ENCODE measurements at regions not wholly inside any gene's neighbourhood (a gene's known extent, or its start where the extent isn't known, plus 50 kb on each side); places are given as distances from the start of the nearest gene placed in this dataset.

DNA sequence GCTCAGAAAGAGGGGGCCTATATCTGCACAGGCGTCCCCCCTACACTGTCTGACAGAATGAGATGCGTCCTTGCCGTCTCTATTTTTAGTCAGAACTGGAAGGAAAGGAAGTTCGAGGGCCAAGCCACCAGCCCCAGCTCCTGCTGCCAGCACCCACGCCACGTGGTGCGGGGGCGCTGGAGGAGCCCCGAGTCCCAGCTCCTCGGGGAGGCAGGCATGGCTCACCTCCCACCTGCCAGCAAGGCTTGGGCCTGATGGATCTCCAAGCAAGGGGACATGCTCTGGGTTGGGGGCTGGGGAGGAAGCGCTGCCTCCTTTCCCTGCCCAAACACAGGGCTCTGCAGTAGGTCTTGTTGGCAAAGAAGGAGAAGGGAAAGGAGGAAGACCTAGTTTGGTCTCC, 80.3 kb upstream of the ARAP3 start:
- Histone ChIP-seq H3K27me3 (peaks cover 0 to 38% (median 16%) of the 10 kb centered on the region in 3 donors), H3K4me3 (no peak overlapping the region), H3K4me1 (no peaks in the 10 kb centered on the region), H3K36me3 (no peaks in the 10 kb centered on the region), H3K27ac (no peak overlapping the region), H3K9me3 (no peaks in the 10 kb centered on the region)
- WGBS, 2 donors: 55 to 77% methylated on average over 11 of the region's 11 CpGs
- TF ChIP-seq POLR2AphosphoS5 (IDR thresholded peaks at IDR 0.05) (no peak), EP300 (IDR thresholded peaks at IDR 0.05) (no peak), CTCF (IDR thresholded peaks at IDR 0.05) (no peak), POLR2A (IDR thresholded peaks at IDR 0.05) (no peak)
- DNase-seq: no peak
- intact Hi-C loops (cut with DNase I): no loop called here

DNA sequence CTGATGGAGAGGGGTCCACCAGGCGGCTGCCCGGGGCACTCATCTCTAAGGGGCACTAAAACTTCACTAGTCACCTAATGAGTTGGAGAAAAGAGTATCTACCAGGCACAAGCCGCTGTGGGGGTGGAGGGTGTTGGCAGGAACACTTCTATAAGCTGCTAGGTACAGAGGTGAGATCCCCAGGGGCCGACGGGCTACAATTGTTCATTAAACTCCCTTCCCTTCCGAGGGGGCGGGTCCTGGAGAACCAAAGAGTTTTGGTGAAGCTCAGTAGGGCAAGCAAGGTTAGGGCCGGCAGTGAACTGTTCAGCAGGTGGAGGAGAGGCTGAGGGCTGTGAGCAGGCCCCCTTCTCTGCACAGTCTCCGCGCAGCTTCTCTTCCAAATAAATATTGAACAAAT, 78.7 kb upstream of the ARAP3 start:
- Histone ChIP-seq H3K4me3 (no peak overlapping the region), H3K4me1 (no peaks in the 10 kb centered on the region), H3K27me3 (peaks cover 0 to 48% (median 16%) of the 10 kb centered on the region in 3 donors), H3K36me3 (no peaks in the 10 kb centered on the region), H3K27ac (no peak overlapping the region), H3K9me3 (no peaks in the 10 kb centered on the region)
- intact Hi-C loops (cut with DNase I): no loop called here
- no peak for DNase-seq
- TF ChIP-seq EP300 (IDR thresholded peaks at IDR 0.05): no peak
- TF ChIP-seq POLR2AphosphoS5 (IDR thresholded peaks at IDR 0.05): no peak
- no peak for TF ChIP-seq POLR2A (IDR thresholded peaks at IDR 0.05)
- no peak for TF ChIP-seq CTCF (IDR thresholded peaks at IDR 0.05)
- 76 to 79% methylated on average over 10 of the region's 10 CpGs for WGBS, 2 donors

DNA sequence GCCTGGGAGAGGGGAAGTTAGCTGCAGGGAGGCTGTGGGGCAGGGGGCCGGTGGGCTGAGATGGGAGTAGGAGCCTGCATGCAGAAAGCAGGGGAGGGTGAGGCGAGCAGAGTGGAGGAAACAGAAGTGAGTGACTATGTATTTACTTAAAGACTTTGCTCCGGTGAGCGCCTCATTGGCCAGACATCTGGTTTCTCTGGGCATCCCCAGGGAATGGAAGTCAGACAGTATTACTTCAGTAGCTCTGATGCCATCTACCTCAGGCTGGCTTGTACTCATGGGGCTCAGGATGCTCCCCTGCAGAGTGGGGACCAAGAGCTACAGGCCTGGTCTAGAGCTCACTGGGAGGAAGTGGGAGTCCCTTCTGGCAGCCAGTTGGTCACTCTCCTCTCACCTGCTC, 78.2 kb upstream of the ARAP3 start:
- intact Hi-C loops (cut with DNase I): no loop called here
- peaks cover 0 to 52% (median 16%) of the 10 kb centered on the region in 3 donors for H3K27me3 ChIP-seq
- no peaks in the 10 kb centered on the region for H3K4me1 ChIP-seq
- no peak overlapping the region for H3K27ac ChIP-seq
- no peak overlapping the region for H3K4me3 ChIP-seq
- no peak for TF ChIP-seq POLR2AphosphoS5 (IDR thresholded peaks at IDR 0.05)
- no peak for TF ChIP-seq CTCF (IDR thresholded peaks at IDR 0.05)
- TF ChIP-seq EP300 (IDR thresholded peaks at IDR 0.05): no peak
- TF ChIP-seq POLR2A (IDR thresholded peaks at IDR 0.05): no peak
- H3K9me3 ChIP-seq: no peaks in the 10 kb centered on the region
- no peaks in the 10 kb centered on the region for H3K36me3 ChIP-seq
- no peak for DNase-seq
- WGBS, 2 donors: 64 to 68% methylated on average over 4 of the region's 4 CpGs

DNA sequence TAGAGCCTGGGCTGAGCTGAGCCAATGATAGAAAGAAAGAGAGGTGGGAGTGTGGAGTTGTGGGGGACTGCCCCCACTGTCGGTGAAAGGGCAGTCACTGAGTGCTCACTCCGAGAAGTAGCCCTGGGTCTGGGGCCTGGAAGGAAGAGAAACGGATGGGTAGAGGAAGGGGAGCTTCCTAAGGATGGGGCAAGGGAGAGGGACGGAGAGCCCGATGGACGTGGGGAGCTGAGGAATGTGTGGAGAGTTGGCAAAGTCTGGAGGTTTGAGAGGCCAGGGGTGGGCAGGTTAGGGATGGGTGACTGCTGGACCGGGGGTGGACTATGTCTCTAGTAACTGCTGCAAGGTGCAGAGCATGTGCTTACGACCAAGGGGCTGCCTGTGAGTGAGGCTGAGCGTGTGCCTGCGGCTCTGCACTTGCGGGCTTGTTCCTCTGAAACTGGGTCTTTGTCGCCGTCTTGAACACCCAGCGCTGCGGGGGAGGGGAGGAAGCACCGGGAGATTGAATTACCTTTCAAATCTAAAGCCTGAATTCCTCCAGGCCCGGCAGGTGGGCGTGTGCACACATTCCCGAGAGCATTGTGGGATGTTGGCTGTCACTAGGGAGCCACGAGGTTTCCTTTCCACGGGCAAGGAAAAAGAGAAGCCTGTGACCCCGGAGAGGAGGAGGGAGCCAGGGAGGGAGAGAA, 76.4 kb upstream of the ARAP3 start:
- no peak for DNase-seq
- H3K4me1 ChIP-seq: no peaks in the 10 kb centered on the region
- H3K27me3 ChIP-seq: peaks cover 5 to 68% (median 31%) of the 10 kb centered on the region in 3 donors
- H3K9me3 ChIP-seq: no peaks in the 10 kb centered on the region
- H3K27ac ChIP-seq: no peak overlapping the region
- WGBS, 2 donors: 16 to 51% methylated on average over 22 of the region's 22 CpGs
- no peak overlapping the region for H3K4me3 ChIP-seq
- intact Hi-C loops (cut with DNase I): no loop called here
- H3K36me3 ChIP-seq: no peaks in the 10 kb centered on the region
- TF ChIP-seq POLR2AphosphoS5 (IDR thresholded peaks at IDR 0.05): no peak
- TF ChIP-seq CTCF (IDR thresholded peaks at IDR 0.05): no peak
- TF ChIP-seq POLR2A (IDR thresholded peaks at IDR 0.05): no peak
- TF ChIP-seq EP300 (IDR thresholded peaks at IDR 0.05): no peak

DNA sequence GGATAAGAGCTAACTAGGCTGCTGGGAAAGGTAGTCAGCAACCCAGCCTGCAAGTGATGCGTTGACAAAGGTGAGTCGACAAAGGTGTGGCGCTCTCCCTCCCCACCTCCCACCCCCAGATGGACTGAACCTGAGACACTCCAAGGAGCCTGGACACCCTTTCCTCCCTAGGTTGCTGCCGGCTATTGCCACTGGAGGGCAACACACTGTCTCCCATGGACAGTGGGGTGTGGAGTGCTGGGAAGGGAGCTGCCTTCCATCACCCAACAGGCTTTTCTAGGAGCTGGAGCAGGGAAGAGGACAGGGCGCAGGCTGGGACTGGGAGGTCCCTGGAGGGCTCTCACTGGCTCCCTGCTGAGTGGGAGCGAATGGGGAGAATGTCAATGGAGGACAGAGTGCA, 75.4 kb upstream of the ARAP3 start:
- Histone ChIP-seq H3K9me3 (no peaks in the 10 kb centered on the region), H3K36me3 (no peaks in the 10 kb centered on the region), H3K27ac (no peak overlapping the region), H3K4me1 (no peaks in the 10 kb centered on the region), H3K27me3 (peaks cover 7 to 78% (median 42%) of the 10 kb centered on the region in 3 donors), H3K4me3 (no peak overlapping the region)
- 43 to 46% methylated on average over 6 of the region's 6 CpGs for WGBS, 2 donors
- no peak for DNase-seq
- intact Hi-C loops (cut with DNase I): no loop called here
- TF ChIP-seq EP300 (IDR thresholded peaks at IDR 0.05) (no peak), CTCF (IDR thresholded peaks at IDR 0.05) (peak in 1 of 4 experiments; percentile 22), POLR2A (IDR thresholded peaks at IDR 0.05) (no peak), POLR2AphosphoS5 (IDR thresholded peaks at IDR 0.05) (no peak)

All from sigmoid colon (tissue), 6 donors.